OCI-LY7 (cell line): ENCODE measurements at regions not wholly inside any gene's neighbourhood (a gene's known extent, or its start where the extent isn't known, plus 50 kb on each side); places are given as distances from the start of the nearest gene placed in this dataset.
"Not testable (repeated sequence)": the region's sequence is repeated elsewhere in the genome, so short reads cannot be mapped to it uniquely, and the experiment has no call there.

Source experiments
- BruUV-seq: library from RNA; stranded (reverse); fragments of 400-500 nt; replicated peaks from 2 replicates; lab custom pipeline; 2021; lab: Mats Ljungman, UMichigan
- CTCF ChIA-PET: fragments of 300-600 bp; sonication (Branson Sonifier 250); formaldehyde crosslinking; loops from one replicate; lab custom pipeline; 2022; ENCODE audit warnings: antibody characterized with exemption; ENCODE audit not compliant: unreplicated experiment; lab: Charles Lee
- POLR2A ChIA-PET: fragments of 300-600 bp; sonication (Branson Sonifier 250); formaldehyde crosslinking; loops from one replicate; lab custom pipeline; 2022; ENCODE audit warnings: antibody characterized with exemption; lab: Charles Lee
- DNase-seq: peaks from one replicate; pipeline ENCODE4 v3.0.0-alpha.2; 2015; ENCODE audit warnings: low spot score
- H2AFZ ChIP-seq: fragments of 200-600 bp; sonication (generic), shearing (Covaris generic); 2 replicates; pipeline ENCODE4 v1.6.1; 2014; ENCODE audit warnings: mild to moderate bottlenecking, antibody characterized with exemption, low read length, moderate library complexity
- H3K27ac ChIP-seq: fragments of 200-600 bp; sonication (generic); 2 replicates; pipeline ENCODE4 v1.5.1; 2014; ENCODE audit warnings: mixed run types, low read depth, mild to moderate bottlenecking, moderate library complexity, low read length, inconsistent platforms; ENCODE audit not compliant: poor library complexity, severe bottlenecking
- H3K36me3 ChIP-seq: fragments of 200-600 bp; sonication (generic); 2 replicates; pipeline ENCODE4 v1.6.1; 2014; ENCODE audit warnings: mild to moderate bottlenecking, antibody characterized with exemption, low read length, moderate library complexity, mixed read lengths; ENCODE audit not compliant: insufficient read depth
- H3K4me1 ChIP-seq: fragments of 200-600 bp; sonication (generic); 2 replicates; pipeline ENCODE4 v1.5.1; 2014; ENCODE audit warnings: mild to moderate bottlenecking, low read length; ENCODE audit not compliant: insufficient read depth, poor library complexity, severe bottlenecking
- H3K4me2 ChIP-seq: fragments of 200-600 bp; sonication (generic); 2 replicates; pipeline ENCODE4 v1.6.1; 2014; ENCODE audit warnings: mild to moderate bottlenecking, low read length
- H3K4me3 ChIP-seq: fragments of 200-600 bp; sonication (generic); 2 replicates; pipeline ENCODE4 v1.5.1; 2014; ENCODE audit warnings: mild to moderate bottlenecking, low read depth, low read length; ENCODE audit not compliant: poor library complexity, severe bottlenecking
- H3K79me2 ChIP-seq: fragments of 200-600 bp; sonication (generic); 2 replicates; pipeline ENCODE4 v1.6.1; 2016; ENCODE audit warnings: low read depth, mild to moderate bottlenecking, low read length, moderate library complexity, mixed read lengths; ENCODE audit not compliant: insufficient read depth
- H3K9me2 ChIP-seq: fragments of 200-600 bp; sonication (generic); 2 replicates; pipeline ENCODE4 v1.6.1; 2016; ENCODE audit warnings: mild to moderate bottlenecking, low read length, mixed read lengths; ENCODE audit not compliant: insufficient read depth
- H3K9me3 ChIP-seq: fragments of 200-600 bp; sonication (generic); 2 replicates; pipeline ENCODE4 v1.6.1; 2014; ENCODE audit warnings: mild to moderate bottlenecking, mixed run types, low read length, mixed read lengths
- H4K20me1 ChIP-seq: fragments of 200-600 bp; sonication (generic); 2 replicates; pipeline ENCODE4 v1.6.1; 2014; ENCODE audit warnings: mild to moderate bottlenecking, antibody characterized with exemption, low read length, moderate library complexity, mixed read lengths; ENCODE audit not compliant: insufficient read depth
- CTCF ChIP-seq: fragments of 200-600 bp; sonication (generic); conservative IDR thresholded peaks from 2 replicates; pipeline ENCODE4 v1.5.1; 2014; ENCODE audit warnings: mild to moderate bottlenecking, antibody characterized with exemption, low read length, moderate library complexity, mixed read lengths
- EZH2phosphoT487 ChIP-seq: fragments of 200-600 bp; sonication (generic); IDR thresholded peaks from 2 replicates; pipeline ENCODE4 v1.6.1; 2018; ENCODE audit warnings: low read depth, borderline replicate concordance, mild to moderate bottlenecking, mixed run types, antibody characterized with exemption, low read length, moderate library complexity, mixed read lengths
- intact Hi-C: fragments of 100-400 bp; cut with micrococcal nuclease; formaldehyde crosslinking; loops from one replicate; pipeline ENCODE4 v1.10.0; 2022; ENCODE audit not compliant: unreplicated experiment

- no peaks in the 10 kb centered on the region for H4K20me1 ChIP-seq
- no peaks in the 10 kb centered on the region for H3K79me2 ChIP-seq
- ChIA-PET POLR2A (no interaction called here), CTCF (no interaction called here)
- H3K4me1 ChIP-seq, result no peaks in the 10 kb centered on the region
- no peaks in the 10 kb centered on the region for H3K9me2 ChIP-seq
- H3K9me3 ChIP-seq, result no peaks in the 10 kb centered on the region
- no peak overlapping the region for H3K4me2 ChIP-seq
- H3K27ac ChIP-seq, result no peak overlapping the region
- DNase-seq, result no peak
- no peak overlapping the region for H2AFZ ChIP-seq
- BruUV-seq, result no TSS peak
- TF ChIP-seq EZH2phosphoT487, result no peak
- no peak for TF ChIP-seq CTCF
- intact Hi-C loops, result no loop called here
- H3K4me3 ChIP-seq, result no peak overlapping the region
- no peaks in the 10 kb centered on the region for H3K36me3 ChIP-seq
Measured at GRCh38 chr6:76506808-76507207, 434.3 kb upstream of the IMPG1 start.

- H3K36me3 ChIP-seq, result no peaks in the 10 kb centered on the region
- no peaks in the 10 kb centered on the region for H4K20me1 ChIP-seq
- CTCF ChIA-PET, result no interaction called here
- H3K9me3 ChIP-seq, result no peaks in the 10 kb centered on the region
- no peaks in the 10 kb centered on the region for H3K9me2 ChIP-seq
- H3K4me1 ChIP-seq, result no peaks in the 10 kb centered on the region
- no peak overlapping the region for H3K4me3 ChIP-seq
- no TSS peak for BruUV-seq
- no peak overlapping the region for H3K27ac ChIP-seq
- peak; percentile 8 for DNase-seq
- intact Hi-C loops, result no loop called here
- TF ChIP-seq EZH2phosphoT487, result no peak
- no peak overlapping the region for H3K4me2 ChIP-seq
- POLR2A ChIA-PET, result no interaction called here
- no peaks in the 10 kb centered on the region for H3K79me2 ChIP-seq
- no peak overlapping the region for H2AFZ ChIP-seq
Measured at GRCh38 chr6:76495909-76496308, 423.4 kb upstream of the IMPG1 start.

- H3K27ac ChIP-seq, H3K4me2 ChIP-seq, POLR2A ChIA-PET, H3K4me1 ChIP-seq, DNase-seq, H3K9me2 ChIP-seq, H3K4me3 ChIP-seq, intact Hi-C loops, H3K36me3 ChIP-seq, H3K79me2 ChIP-seq, H2AFZ ChIP-seq, H4K20me1 ChIP-seq, CTCF ChIA-PET, BruUV-seq, H3K9me3 ChIP-seq: not testable (repeated sequence)
Measured at GRCh38 chr6:76491376-76491775, 418.9 kb upstream of the IMPG1 start.

GRCh38 chr6:76490456-76490855 is 418.0 kb upstream of the IMPG1 start:
- no peak for DNase-seq
- intact Hi-C loops, result no loop called here
- no peak overlapping the region for H2AFZ ChIP-seq
- H4K20me1 ChIP-seq, result no peaks in the 10 kb centered on the region
- no peak overlapping the region for H3K27ac ChIP-seq
- no peaks in the 10 kb centered on the region for H3K9me2 ChIP-seq
- CTCF ChIA-PET, result no interaction called here
- H3K36me3 ChIP-seq, result no peaks in the 10 kb centered on the region
- H3K4me1 ChIP-seq, result no peaks in the 10 kb centered on the region
- no peak overlapping the region for H3K4me3 ChIP-seq
- TF ChIP-seq CTCF, result no peak
- no peak for TF ChIP-seq EZH2phosphoT487
- no peaks in the 10 kb centered on the region for H3K79me2 ChIP-seq
- BruUV-seq, result no TSS peak
- H3K9me3 ChIP-seq, result no peaks in the 10 kb centered on the region
- POLR2A ChIA-PET, result no interaction called here
- no peak overlapping the region for H3K4me2 ChIP-seq
